Motor neuron (in vitro differentiated cells): ENCODE measurements at regions not wholly inside any gene's neighbourhood (a gene's known extent, or its start where the extent isn't known, plus 50 kb on each side); places are given as distances from the start of the nearest gene placed in this dataset.

Source experiments
- ATAC-seq, 8 experiments: fragments of 200-7000 bp; cut with Tn5 transposase; replicated peaks in 6 of 8; 2 replicates each; pipeline ENCODE4 v1.8.0; 2021; ENCODE audit warnings: mild to moderate bottlenecking in 8 of 8, moderate library complexity in 8 of 8
- H3K27ac ChIP-seq, 2 donors: fragments of 250-450 bp; sonication (Bioruptor Pico); 2 replicates each; pipeline ENCODE4 v1.9.0; 2021; ENCODE audit warnings: antibody characterized with exemption in 2 of 2, mild to moderate bottlenecking in 2 of 2, moderate library complexity in 1 of 2
- H3K4me1 ChIP-seq, 2 donors: fragments of 250-450 bp; sonication (Bioruptor Pico); replicated peaks in 1 of 2; 2 replicates each; pipeline ENCODE4 v1.6.1; 2021; ENCODE audit warnings: antibody characterized with exemption in 2 of 2, mild to moderate bottlenecking in 2 of 2, moderate library complexity in 1 of 2
- H3K4me3 ChIP-seq, 5 donors: fragments of 250-450 bp; sonication (Bioruptor Pico); 2 replicates each; pipeline ENCODE4 v1.9.0; 2021; ENCODE audit warnings: antibody characterized with exemption in 5 of 5, mild to moderate bottlenecking in 5 of 5, moderate library complexity in 4 of 5
- WGBS, 10 experiments: fragments of 450-650 bp; shearing (Covaris generic); methylation state at CpG; one replicate each; pipeline ENCODE4 v1.0.0; 2022; 5-methylcytosine and 5-hydroxymethylcytosine counted together
- in situ Hi-C, 9 experiments: fragments of 400-800 bp; cut with MboI; loops; one replicate each; pipeline ENCODE4 v1.15.0; 2021; ENCODE audit warnings: low sequenced_read_pairs in 9 of 9, low pct_unique_long_range_greater_than_20kb in 2 of 9; ENCODE audit not compliant: unreplicated experiment in 9 of 9

GRCh38 chr10:58909881-58910280, 266.6 kb upstream of the PHYHIPL start:
- in situ Hi-C loops = no loop called here
- no peak for ATAC-seq

GRCh38 chr10:58913717-58914116, 262.7 kb upstream of the PHYHIPL start:
- in situ Hi-C loops = no loop called here
- no peak for ATAC-seq
- no peaks in the 10 kb centered on the region for H3K4me1 ChIP-seq
- H3K4me3 ChIP-seq = no peak overlapping the region
- WGBS, 10 experiments = 0 to 100% (median 68%) methylated on average over 1 to 3 of the region's 3 CpGs
- no peak overlapping the region for H3K27ac ChIP-seq

More at GRCh38 chr10:58909881-58910280, 266.6 kb upstream of the PHYHIPL start:
- 0 to 100% (median 84%) methylated on average over 1 to 2 of the region's 2 CpGs; no CpG with 5 or more reads in 3 of the 10 experiments for WGBS, 10 experiments
- Histone ChIP-seq H3K27ac (no peak overlapping the region), H3K4me3 (no peak overlapping the region), H3K4me1 (no peaks in the 10 kb centered on the region)

GRCh38 chr10:58918887-58919286, 257.6 kb upstream of the PHYHIPL start:
- Histone ChIP-seq H3K4me3 (no peak overlapping the region), H3K4me1 (peaks cover 13 to 19% of the 10 kb centered on the region in 2 donors), H3K27ac (no peak overlapping the region)
- in situ Hi-C loops = no loop called here
- no peak for ATAC-seq
- WGBS, 10 experiments = 46 to 100% (median 88%) methylated on average over 1 to 2 of the region's 2 CpGs; no CpG with 5 or more reads in 2 of the 10 experiments

- WGBS, 10 experiments = 0 to 29% (median 4%) methylated on average over 1 to 3 of the region's 3 CpGs; no CpG with 5 or more reads in 2 of the 10 experiments
- peak in 5 of 8 experiments; percentile 43 to 83 (median 75) for ATAC-seq
- Histone ChIP-seq H3K27ac (no peak overlapping the region), H3K4me3 (no peak overlapping the region), H3K4me1 (peaks cover 13 to 19% of the 10 kb centered on the region in 2 donors)
- in situ Hi-C loops = no loop called here
These were observed 256.4 kb upstream of the PHYHIPL start for GRCh38 chr10:58919927-58920654.

GRCh38 chr10:58920655-58921003, 255.8 kb upstream of the PHYHIPL start:
- Histone ChIP-seq H3K4me3 (no peak overlapping the region), H3K27ac (no peak overlapping the region), H3K4me1 (peaks cover 13 to 19% of the 10 kb centered on the region in 2 donors)
- no peak for ATAC-seq
- in situ Hi-C loops = no loop called here

GRCh38 chr10:58921421-58921855, 255.0 kb upstream of the PHYHIPL start:
- 0 to 40% (median 0%) methylated on average over 1 to 2 of the region's 2 CpGs; no CpG with 5 or more reads in 5 of the 10 experiments for WGBS, 10 experiments
- ATAC-seq = no peak
- peaks cover 13 to 19% of the 10 kb centered on the region in 2 donors for H3K4me1 ChIP-seq
- in situ Hi-C loops = no loop called here
- no peak overlapping the region for H3K4me3 ChIP-seq
- no peak overlapping the region for H3K27ac ChIP-seq

GRCh38 chr10:58925381-58925780, 251.1 kb upstream of the PHYHIPL start:
- H3K4me3 ChIP-seq = no peak overlapping the region
- no peak for ATAC-seq
- in situ Hi-C loops = loop anchor here in 1 of 9 experiments (25.0 kb wide), 1 partner anchor 537 kb away; no protein-coding TSS in a partner anchor
- H3K4me1 ChIP-seq = peaks cover 13 to 14% of the 10 kb centered on the region in 2 donors
- 40 to 100% (median 80%) methylated on average over 1 to 2 of the region's 2 CpGs; no CpG with 5 or more reads in 1 of the 10 experiments for WGBS, 10 experiments
- no peak overlapping the region for H3K27ac ChIP-seq

- 4 to 100% (median 52%) methylated on average over 1 to 4 of the region's 4 CpGs; no CpG with 5 or more reads in 2 of the 10 experiments for WGBS, 10 experiments
- peaks cover 0 to 4% of the 10 kb centered on the region in 2 donors for H3K4me1 ChIP-seq
- no peak overlapping the region for H3K4me3 ChIP-seq
- in situ Hi-C loops = loop anchor here in 1 of 9 experiments (25.0 kb wide), 1 partner anchor 532 kb away; no protein-coding TSS in a partner anchor
- ATAC-seq = peak in 2 of 8 experiments; percentile 26 to 93
- no peak overlapping the region for H3K27ac ChIP-seq
These were observed 245.9 kb upstream of the PHYHIPL start for GRCh38 chr10:58930500-58930899.

GRCh38 chr10:58932126-58932525, 244.3 kb upstream of the PHYHIPL start:
- peaks cover 0 to 4% of the 10 kb centered on the region in 2 donors for H3K4me1 ChIP-seq
- no peak overlapping the region for H3K4me3 ChIP-seq
- no peak overlapping the region for H3K27ac ChIP-seq
- 17 to 100% (median 76%) methylated on average over 1 to 3 of the region's 3 CpGs for WGBS, 10 experiments
- ATAC-seq = no peak
- in situ Hi-C loops = loop anchor here in 1 of 9 experiments (25.0 kb wide), 1 partner anchor 530 kb away; no protein-coding TSS in a partner anchor

- ATAC-seq = peak in 2 of 8 experiments; percentile 58 to 77
- in situ Hi-C loops = loop anchor here in 1 of 9 experiments (25.0 kb wide), 1 partner anchor 530 kb away; no protein-coding TSS in a partner anchor
These were observed 243.7 kb upstream of the PHYHIPL start for GRCh38 chr10:58932577-58933314.

GRCh38 chr10:58936364-58936763, 240.1 kb upstream of the PHYHIPL start:
- H3K4me1 ChIP-seq = no peaks in the 10 kb centered on the region
- in situ Hi-C loops = loop anchor here in 1 of 9 experiments (25.0 kb wide), 1 partner anchor 526 kb away; no protein-coding TSS in a partner anchor
- no peak for ATAC-seq
- H3K27ac ChIP-seq = no peak overlapping the region
- 63 to 100% (median 100%) methylated on average over 1 to 3 of the region's 3 CpGs; no CpG with 5 or more reads in 3 of the 10 experiments for WGBS, 10 experiments
- H3K4me3 ChIP-seq = no peak overlapping the region

More at GRCh38 chr10:58932577-58933314, 243.7 kb upstream of the PHYHIPL start:
- Histone ChIP-seq H3K4me1 (peaks cover 0 to 4% of the 10 kb centered on the region in 2 donors), H3K4me3 (no peak overlapping the region), H3K27ac (no peak overlapping the region)
- 19 to 100% (median 88%) methylated on average over 1 to 5 of the region's 5 CpGs; no CpG with 5 or more reads in 2 of the 10 experiments for WGBS, 10 experiments

GRCh38 chr10:58937423-58937822, 239.0 kb upstream of the PHYHIPL start:
- in situ Hi-C loops = loop anchor here in 1 of 9 experiments (25.0 kb wide), 1 partner anchor 525 kb away; no protein-coding TSS in a partner anchor
- Histone ChIP-seq H3K27ac (no peak overlapping the region), H3K4me1 (no peaks in the 10 kb centered on the region), H3K4me3 (no peak overlapping the region)
- 60 to 95% (median 80%) methylated on average over 2 to 9 of the region's 9 CpGs; no CpG with 5 or more reads in 4 of the 10 experiments for WGBS, 10 experiments
- no peak for ATAC-seq

- Histone ChIP-seq H3K4me1 (no peaks in the 10 kb centered on the region), H3K4me3 (no peak overlapping the region), H3K27ac (no peak overlapping the region)
- no peak for ATAC-seq
- in situ Hi-C loops = loop anchor here in 1 of 9 experiments (10.0 to 25.0 kb wide), 2 partner anchors 158 to 520 kb away; no protein-coding TSS in a partner anchor
These were observed 233.7 kb upstream of the PHYHIPL start for GRCh38 chr10:58942724-58943123.
